COR-L47 (cell line): ENCODE measurements at regions not wholly inside any gene's neighbourhood (a gene's known extent, or its start where the extent isn't known, plus 50 kb on each side); places are given as distances from the start of the nearest gene placed in this dataset.
A peak's percentile ranks its signal among the peaks of the same experiment; 100 is the strongest.
"Not testable (repeated sequence)": the region's sequence is repeated elsewhere in the genome, so short reads cannot be mapped to it uniquely, and the experiment has no call there.

Source experiments
- DNase-seq: peaks from one replicate; lab custom pipeline; 2025; lab: John Stamatoyannopoulos, UW

GRCh38 chrX:129361576-129361975 is 161.7 kb downstream of the SMARCA1 start:
- DNase-seq: no peak

DNA sequence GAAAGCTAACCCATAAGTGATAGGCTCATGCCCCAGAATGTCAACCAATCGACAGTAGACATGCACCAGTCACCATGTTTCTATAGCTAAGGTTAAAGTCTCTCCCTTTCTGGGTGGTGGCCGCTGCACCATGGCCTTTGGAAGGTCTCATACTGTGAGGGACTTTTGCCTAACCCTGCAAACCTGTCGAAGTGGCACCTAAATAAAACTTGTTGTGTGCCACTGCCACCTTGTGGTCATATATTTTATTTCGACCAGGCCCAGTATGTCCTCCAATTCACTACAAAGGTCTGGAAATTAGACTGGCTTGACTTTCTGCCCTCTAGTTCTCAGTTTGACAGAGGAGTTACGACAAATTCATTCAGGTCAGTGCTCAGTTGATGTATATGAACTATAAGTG is 163.1 kb downstream of the SMARCA1 start:
- DNase-seq: peak; percentile 22

GRCh38 chrX:129359269-129359668 is 164.0 kb downstream of the SMARCA1 start:
- no peak for DNase-seq

- not testable (repeated sequence) for DNase-seq
Observed at GRCh38 chrX:129357428-129357827, 165.9 kb downstream of the SMARCA1 start.

- no peak for DNase-seq
Observed at GRCh38 chrX:129347291-129347690, 176.0 kb downstream of the SMARCA1 start.

GRCh38 chrX:129346574-129346973 is 176.7 kb downstream of the SMARCA1 start:
- no peak for DNase-seq

DNA sequence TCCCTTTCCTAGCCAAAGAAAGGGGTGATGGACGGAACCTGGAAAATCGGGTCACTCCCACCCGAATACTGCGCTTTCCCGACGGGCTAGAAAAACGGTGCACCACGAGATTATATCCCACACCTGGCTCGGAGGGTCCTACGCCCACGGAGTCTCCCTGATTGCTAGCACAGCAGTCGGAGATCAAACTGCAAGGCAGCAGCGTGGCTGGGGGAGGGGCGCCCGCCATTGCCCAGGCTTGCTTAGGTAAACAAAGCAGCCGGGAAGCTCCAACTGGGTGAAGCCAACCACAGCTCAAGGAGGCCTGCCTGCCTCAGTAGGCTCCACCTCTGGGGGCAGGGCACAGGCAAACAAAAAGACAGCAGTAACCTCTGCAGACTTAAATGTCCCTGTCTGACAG is 186.0 kb downstream of the SMARCA1 start:
- DNase-seq: not testable (repeated sequence)

DNA sequence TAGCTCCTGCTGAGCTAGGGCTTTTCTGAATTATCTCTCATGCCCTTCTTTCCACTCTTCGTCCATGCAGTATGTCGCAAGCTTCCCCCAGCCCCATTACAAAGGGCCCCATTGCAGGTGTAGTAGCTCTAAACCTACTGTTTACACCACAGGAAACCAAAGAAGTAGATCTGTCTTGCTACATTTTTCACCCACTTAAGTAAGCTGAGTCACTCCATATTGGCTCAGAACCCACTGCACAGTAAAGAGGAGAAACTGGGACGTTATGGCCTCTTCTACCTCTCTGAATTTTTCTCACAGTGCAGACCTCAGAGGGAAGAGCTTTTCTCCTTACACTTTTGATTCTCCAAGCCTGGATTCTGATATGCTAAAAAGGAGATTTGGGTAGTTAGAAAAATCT is 200.2 kb downstream of the SMARCA1 start:
- DNase-seq: no peak

DNA sequence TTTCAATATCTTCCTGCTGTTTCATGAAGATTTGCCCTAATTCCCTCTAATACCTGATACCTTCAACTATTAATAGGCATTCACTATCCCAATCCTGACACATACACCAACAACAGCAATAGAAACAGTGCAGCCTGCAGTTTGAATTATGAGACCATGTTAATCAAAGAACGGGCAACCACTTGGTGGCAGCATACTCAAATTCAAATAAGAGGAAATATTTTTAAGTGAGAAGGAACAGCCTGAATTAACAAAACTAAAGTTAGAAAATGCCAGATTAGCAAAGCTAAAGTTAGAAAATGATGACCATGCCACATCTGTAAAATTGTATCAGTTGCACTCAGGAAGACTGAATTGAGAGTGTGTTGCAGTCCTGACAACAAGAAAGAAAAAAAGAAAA is 204.9 kb downstream of the SMARCA1 start:
- DNase-seq: no peak

- DNase-seq: no peak
Observed at GRCh38 chrX:129316461-129316860, 206.8 kb downstream of the SMARCA1 start.

- DNase-seq: no peak
Observed at GRCh38 chrX:129310000-129310399, 213.3 kb downstream of the SMARCA1 start.

DNA sequence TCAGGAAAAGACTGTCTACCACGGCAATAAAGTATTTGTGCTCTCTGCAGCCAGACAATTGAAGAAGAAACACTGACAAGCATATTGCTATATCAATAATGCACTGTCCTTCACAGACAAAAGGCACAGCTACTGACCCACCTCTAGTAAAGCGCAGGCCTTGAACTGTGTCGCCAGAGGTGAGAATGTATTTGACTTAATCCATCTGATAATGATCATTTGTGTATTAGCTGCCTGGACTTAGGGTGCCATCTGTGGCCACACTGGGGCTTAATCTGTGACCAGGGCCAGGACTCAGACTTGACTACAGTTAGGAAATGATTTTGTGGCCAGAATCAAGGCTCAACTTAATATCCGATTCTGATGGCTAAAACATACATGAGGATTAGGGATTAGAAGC is 260.4 kb downstream of the SMARCA1 start:
- DNase-seq: no peak

DNA sequence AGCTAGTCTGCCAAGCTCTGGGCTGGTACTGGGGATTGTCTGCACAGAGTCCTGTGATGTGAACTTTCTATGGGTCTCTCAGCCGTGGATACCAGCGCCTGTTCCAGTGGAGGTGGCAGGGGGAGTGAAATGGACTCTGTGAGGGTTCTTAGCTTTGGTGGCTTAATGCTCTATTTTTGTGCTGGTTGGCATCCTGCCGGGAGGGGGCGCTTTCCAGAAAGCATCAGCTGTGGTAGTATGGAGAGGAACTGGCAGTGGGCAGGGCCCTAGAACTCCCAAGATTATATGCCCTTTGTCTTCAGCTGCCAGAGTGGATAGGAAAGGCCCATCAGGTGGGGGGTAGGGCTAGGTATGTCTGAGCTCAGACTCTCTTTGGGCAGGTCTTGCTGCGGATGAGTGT is 267.8 kb downstream of the SMARCA1 start:
- DNase-seq: not testable (repeated sequence)

DNA sequence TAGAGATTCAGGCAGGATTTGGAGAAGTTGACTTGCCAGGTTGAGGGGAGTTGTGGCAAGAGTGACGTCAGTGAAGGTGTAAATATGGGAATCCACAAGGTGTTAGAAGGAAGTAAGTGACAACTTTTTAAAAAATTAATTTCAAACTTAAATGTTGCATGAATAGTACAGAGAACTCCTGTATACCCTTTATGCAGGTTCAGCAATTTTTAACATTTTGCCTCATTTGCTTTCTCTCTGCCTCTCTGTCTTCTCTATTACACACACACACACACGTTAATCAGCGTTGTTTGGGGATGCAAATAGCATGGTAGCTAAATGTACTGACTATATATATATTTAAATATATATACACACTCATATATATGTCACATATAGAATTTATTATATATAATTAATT is 273.7 kb downstream of the SMARCA1 start:
- DNase-seq: no peak

- no peak for DNase-seq
Observed at GRCh38 chrX:129247642-129248041, 275.6 kb downstream of the SMARCA1 start.

DNA sequence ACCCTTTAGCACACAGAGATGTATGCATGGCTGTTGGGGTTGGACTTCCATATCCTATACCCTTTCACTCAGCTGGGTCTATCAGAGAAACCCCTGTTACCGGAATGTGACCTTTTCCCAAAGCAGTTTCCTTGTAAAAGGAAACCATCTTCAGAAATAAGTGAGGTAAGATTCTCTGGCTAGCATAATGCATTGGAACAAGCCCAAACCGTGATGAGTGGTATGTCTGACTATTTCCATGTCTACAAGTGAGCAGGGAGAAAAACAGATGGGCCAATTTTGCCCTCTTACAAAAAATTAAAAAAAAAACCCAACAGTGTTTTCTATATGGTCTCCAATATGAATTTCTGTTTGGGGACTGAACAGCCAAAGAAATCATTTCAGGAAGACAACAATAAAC is 283.9 kb downstream of the SMARCA1 start:
- DNase-seq: no peak

- DNase-seq: no peak
Observed at GRCh38 chrX:129238011-129238410, 285.3 kb downstream of the SMARCA1 start.

- no peak for DNase-seq
Observed at GRCh38 chrX:129235903-129236302, 287.4 kb downstream of the SMARCA1 start.

DNA sequence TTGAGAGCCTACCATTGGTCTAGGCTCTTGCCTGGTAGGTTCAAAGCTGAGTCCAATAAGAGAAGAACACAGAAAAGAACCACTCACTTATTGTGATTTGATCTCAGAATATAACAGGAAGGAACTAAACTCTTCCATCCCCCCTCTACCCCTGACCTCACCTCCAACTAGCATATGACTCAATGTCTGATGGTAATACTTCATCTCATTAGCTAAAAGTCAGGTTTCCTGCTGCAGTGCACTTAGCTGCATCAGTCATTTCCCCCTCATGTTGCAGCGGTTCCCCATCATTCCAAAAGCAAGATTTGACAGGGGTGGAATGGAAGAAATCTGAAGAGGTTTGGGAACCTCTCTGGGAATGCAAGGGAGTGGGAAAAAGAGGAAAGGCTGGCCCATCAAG is 289.5 kb downstream of the SMARCA1 start:
- no peak for DNase-seq

GRCh38 chrX:129230850-129231512 is 292.3 kb downstream of the SMARCA1 start:
- DNase-seq: no peak

DNA sequence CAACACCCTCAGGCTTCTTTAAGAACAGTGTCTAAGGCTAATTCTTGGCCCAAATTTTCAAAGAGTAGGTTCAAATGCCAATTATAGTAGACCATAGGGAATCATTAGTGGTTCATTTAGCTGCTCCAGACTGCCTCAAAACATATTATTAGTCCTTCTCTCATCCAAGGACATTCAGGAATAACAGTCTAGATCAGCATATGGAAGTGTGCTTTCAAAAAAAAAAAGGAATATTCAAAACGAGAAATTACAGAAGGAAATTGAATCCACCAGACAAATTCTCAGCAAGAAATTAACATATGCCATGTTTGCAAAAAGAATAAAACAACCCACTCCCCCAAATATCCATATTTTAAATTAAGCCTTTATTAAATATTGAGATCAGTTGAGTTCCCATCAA is 293.1 kb downstream of the SMARCA1 start:
- DNase-seq: no peak

DNA sequence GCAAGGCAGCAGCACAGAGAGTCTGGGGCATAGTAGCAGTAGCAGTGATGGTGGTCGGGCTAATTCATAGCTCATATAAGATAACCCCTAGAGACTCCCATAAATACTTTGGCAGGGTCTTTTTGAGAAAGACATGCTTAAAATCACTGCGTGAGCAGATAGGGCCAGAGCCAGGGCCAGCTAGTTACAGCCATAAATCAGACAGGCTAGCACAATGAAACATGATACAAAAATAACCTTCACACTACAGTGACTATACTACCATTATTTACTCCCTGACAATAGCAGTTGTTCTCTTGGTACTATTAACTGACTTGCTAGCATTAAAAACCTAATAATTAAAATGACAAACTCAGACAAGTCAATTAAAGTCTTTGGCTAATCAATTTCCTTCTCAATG is 295.9 kb downstream of the SMARCA1 start:
- no peak for DNase-seq

GRCh38 chrX:129193357-129193756 is 329.9 kb downstream of the SMARCA1 start:
- peak; percentile 77 for DNase-seq

- DNase-seq: no peak
Observed at GRCh38 chrX:129188231-129188630, 335.1 kb downstream of the SMARCA1 start.

- no peak for DNase-seq
Observed at GRCh38 chrX:129176710-129177109, 346.6 kb downstream of the SMARCA1 start.
